ENCODE measurements at regions not wholly inside any gene's neighbourhood (a gene's known extent, or its start where the extent isn't known, plus 50 kb on each side); places are given as distances from the start of the nearest gene placed in this dataset.

GRCh38 chr4:58191109-58191508 lies 1080.9 kb upstream of the IGFBP7 start:
- Mint-ChIP-seq H3K36me3 (no peaks in the 10 kb centered on the region), H3K27me3 (ENCODE audit: low read depth in 2 of 2) (no peaks in the 10 kb centered on the region), H3K27ac (no peak overlapping the region), H3K9me3 (peaks cover 7 to 16% of the 10 kb centered on the region in 2 donors), H3K4me3 (no peak overlapping the region), H3K4me1 (no peaks in the 10 kb centered on the region)
- no peaks in the 10 kb centered on the region for H3K27me3 ChIP-seq (ENCODE audit: control insufficient read depth, insufficient read depth, low read length)
- DNase-seq (no peak), ATAC-seq (no peak)
- no peaks in the 10 kb centered on the region for H3K4me1 ChIP-seq (ENCODE audit: control insufficient read depth, insufficient read depth, low read length)
- H3K36me3 ChIP-seq (ENCODE audit: control insufficient read depth, insufficient read depth, low read length), result no peaks in the 10 kb centered on the region
- H3K9me3 ChIP-seq (ENCODE audit: control insufficient read depth, insufficient read depth, low read length), result peaks cover 6% of the 10 kb centered on the region
- intact Hi-C loops (cut with micrococcal nuclease), result no loop called here
- WGBS (ENCODE audit: insufficient coverage), result 84% methylated on average over 5 of the region's 5 CpGs
- H3K4me3 ChIP-seq (ENCODE audit: low read length), result no peak overlapping the region
- no peak for TF ChIP-seq CTCF (IDR thresholded peaks at IDR 0.05)
- H3K27ac ChIP-seq (ENCODE audit: low read length), result no peak overlapping the region

- TF ChIP-seq CTCF (IDR thresholded peaks at IDR 0.05), result no peak
- ATAC-seq (no peak), DNase-seq (no peak)
- Mint-ChIP-seq H3K27ac (no peak overlapping the region), H3K4me3 (no peak overlapping the region), H3K36me3 (no peaks in the 10 kb centered on the region), H3K4me1 (no peaks in the 10 kb centered on the region), H3K27me3 (ENCODE audit: low read depth in 2 of 2) (no peaks in the 10 kb centered on the region), H3K9me3 (peaks cover 15 to 20% of the 10 kb centered on the region in 2 donors)
- peaks cover 6% of the 10 kb centered on the region for H3K9me3 ChIP-seq (ENCODE audit: control insufficient read depth, insufficient read depth, low read length)
- intact Hi-C loops (cut with micrococcal nuclease), result no loop called here
- no peak overlapping the region for H3K27ac ChIP-seq (ENCODE audit: low read length)
- no peaks in the 10 kb centered on the region for H3K27me3 ChIP-seq (ENCODE audit: control insufficient read depth, insufficient read depth, low read length)
- H3K36me3 ChIP-seq (ENCODE audit: control insufficient read depth, insufficient read depth, low read length), result no peaks in the 10 kb centered on the region
- no peaks in the 10 kb centered on the region for H3K4me1 ChIP-seq (ENCODE audit: control insufficient read depth, insufficient read depth, low read length)
- H3K4me3 ChIP-seq (ENCODE audit: low read length), result no peak overlapping the region
- 88% methylated on average over 3 of the region's 4 CpGs for WGBS (ENCODE audit: insufficient coverage)
Observed at GRCh38 chr4:58188316-58188715, 1078.1 kb upstream of the IGFBP7 start.

GRCh38 chr4:58175024-58175423 lies 1064.8 kb upstream of the IGFBP7 start:
- intact Hi-C loops (cut with micrococcal nuclease), result no loop called here
- no peak overlapping the region for H3K4me3 Mint-ChIP-seq
- Histone ChIP-seq H3K4me1 (ENCODE audit: control insufficient read depth, insufficient read depth, low read length) (no peaks in the 10 kb centered on the region), H3K4me3 (ENCODE audit: low read length) (no peak overlapping the region), H3K27ac (ENCODE audit: low read length) (no peak overlapping the region), H3K9me3 (ENCODE audit: control insufficient read depth, insufficient read depth, low read length) (no peaks in the 10 kb centered on the region), H3K36me3 (ENCODE audit: control insufficient read depth, insufficient read depth, low read length) (no peaks in the 10 kb centered on the region), H3K27me3 (ENCODE audit: control insufficient read depth, insufficient read depth, low read length) (no peaks in the 10 kb centered on the region)
- H3K4me1 Mint-ChIP-seq, result no peaks in the 10 kb centered on the region
- DNase-seq (no peak), ATAC-seq (no peak)
- WGBS (ENCODE audit: insufficient coverage), result 93% methylated on average over 2 of the region's 2 CpGs
- no peak for TF ChIP-seq CTCF (IDR thresholded peaks at IDR 0.05)
- H3K27ac Mint-ChIP-seq, result no peak overlapping the region
- peaks cover 3 to 7% of the 10 kb centered on the region in 2 donors for H3K9me3 Mint-ChIP-seq
- no peaks in the 10 kb centered on the region for H3K27me3 Mint-ChIP-seq (ENCODE audit: low read depth in 2 of 2)
- no peaks in the 10 kb centered on the region for H3K36me3 Mint-ChIP-seq

GRCh38 chr4:58166490-58166889 lies 1056.3 kb upstream of the IGFBP7 start:
- H3K9me3 ChIP-seq (ENCODE audit: control insufficient read depth, insufficient read depth, low read length), result no peaks in the 10 kb centered on the region
- WGBS (ENCODE audit: insufficient coverage), result 89% methylated on average over 4 of the region's 4 CpGs
- no peaks in the 10 kb centered on the region for H3K36me3 ChIP-seq (ENCODE audit: control insufficient read depth, insufficient read depth, low read length)
- ATAC-seq (no peak), DNase-seq (no peak)
- H3K4me3 ChIP-seq (ENCODE audit: low read length), result no peak overlapping the region
- Mint-ChIP-seq H3K4me3 (no peak overlapping the region), H3K27me3 (ENCODE audit: low read depth in 2 of 2) (no peaks in the 10 kb centered on the region), H3K27ac (no peak overlapping the region), H3K4me1 (no peaks in the 10 kb centered on the region), H3K36me3 (no peaks in the 10 kb centered on the region), H3K9me3 (peaks cover 16 to 20% of the 10 kb centered on the region in 2 donors)
- no peak for TF ChIP-seq CTCF (IDR thresholded peaks at IDR 0.05)
- no peaks in the 10 kb centered on the region for H3K27me3 ChIP-seq (ENCODE audit: control insufficient read depth, insufficient read depth, low read length)
- H3K4me1 ChIP-seq (ENCODE audit: control insufficient read depth, insufficient read depth, low read length), result no peaks in the 10 kb centered on the region
- intact Hi-C loops (cut with micrococcal nuclease), result no loop called here
- no peak overlapping the region for H3K27ac ChIP-seq (ENCODE audit: low read length)

Measured in natural killer cell (primary cell).